GM12875 (cell line): ENCODE measurements at regions not wholly inside any gene's neighbourhood (a gene's known extent, or its start where the extent isn't known, plus 50 kb on each side); places are given as distances from the start of the nearest gene placed in this dataset.

Source experiments
- H3K4me3 ChIP-seq: one replicate; pipeline ENCODE4 v1.5.1; 2011; ENCODE audit warnings: low read depth, low read length, control low read depth
- TF ChIP-seq, protein P1 (sequence below): IDR thresholded peaks from 2 replicates; pipeline ENCODE4 v1.5.1; 2011; ENCODE audit warnings: low read depth, mild to moderate bottlenecking, control low read depth, inconsistent platforms, low read length, moderate library complexity, borderline replicate concordance; ENCODE audit not compliant: insufficient read depth

DNA sequence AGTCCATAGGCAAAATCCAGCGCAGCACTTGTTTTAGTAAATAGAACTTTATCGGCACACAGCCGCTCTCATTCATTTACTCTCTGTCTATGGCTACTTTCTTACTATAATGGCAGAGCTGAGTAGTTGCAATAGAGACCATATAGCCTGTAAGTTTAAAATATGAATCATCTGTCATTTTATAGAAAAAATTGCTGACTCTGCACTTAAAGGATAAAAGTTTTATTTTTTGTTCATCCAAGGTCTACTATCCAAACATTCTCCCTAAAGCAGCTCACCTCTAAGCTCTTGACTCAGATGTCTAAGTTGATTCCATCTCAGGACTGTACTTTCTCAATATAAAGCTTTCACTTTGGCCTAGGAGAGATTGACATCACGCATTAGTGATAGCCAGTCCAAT is 825.7 kb downstream of the OLFM4 start:
- H3K4me3 ChIP-seq = no peak overlapping the region
- TF ChIP-seq, protein P1, sequence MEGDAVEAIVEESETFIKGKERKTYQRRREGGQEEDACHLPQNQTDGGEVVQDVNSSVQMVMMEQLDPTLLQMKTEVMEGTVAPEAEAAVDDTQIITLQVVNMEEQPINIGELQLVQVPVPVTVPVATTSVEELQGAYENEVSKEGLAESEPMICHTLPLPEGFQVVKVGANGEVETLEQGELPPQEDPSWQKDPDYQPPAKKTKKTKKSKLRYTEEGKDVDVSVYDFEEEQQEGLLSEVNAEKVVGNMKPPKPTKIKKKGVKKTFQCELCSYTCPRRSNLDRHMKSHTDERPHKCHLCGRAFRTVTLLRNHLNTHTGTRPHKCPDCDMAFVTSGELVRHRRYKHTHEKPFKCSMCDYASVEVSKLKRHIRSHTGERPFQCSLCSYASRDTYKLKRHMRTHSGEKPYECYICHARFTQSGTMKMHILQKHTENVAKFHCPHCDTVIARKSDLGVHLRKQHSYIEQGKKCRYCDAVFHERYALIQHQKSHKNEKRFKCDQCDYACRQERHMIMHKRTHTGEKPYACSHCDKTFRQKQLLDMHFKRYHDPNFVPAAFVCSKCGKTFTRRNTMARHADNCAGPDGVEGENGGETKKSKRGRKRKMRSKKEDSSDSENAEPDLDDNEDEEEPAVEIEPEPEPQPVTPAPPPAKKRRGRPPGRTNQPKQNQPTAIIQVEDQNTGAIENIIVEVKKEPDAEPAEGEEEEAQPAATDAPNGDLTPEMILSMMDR = no peak

DNA sequence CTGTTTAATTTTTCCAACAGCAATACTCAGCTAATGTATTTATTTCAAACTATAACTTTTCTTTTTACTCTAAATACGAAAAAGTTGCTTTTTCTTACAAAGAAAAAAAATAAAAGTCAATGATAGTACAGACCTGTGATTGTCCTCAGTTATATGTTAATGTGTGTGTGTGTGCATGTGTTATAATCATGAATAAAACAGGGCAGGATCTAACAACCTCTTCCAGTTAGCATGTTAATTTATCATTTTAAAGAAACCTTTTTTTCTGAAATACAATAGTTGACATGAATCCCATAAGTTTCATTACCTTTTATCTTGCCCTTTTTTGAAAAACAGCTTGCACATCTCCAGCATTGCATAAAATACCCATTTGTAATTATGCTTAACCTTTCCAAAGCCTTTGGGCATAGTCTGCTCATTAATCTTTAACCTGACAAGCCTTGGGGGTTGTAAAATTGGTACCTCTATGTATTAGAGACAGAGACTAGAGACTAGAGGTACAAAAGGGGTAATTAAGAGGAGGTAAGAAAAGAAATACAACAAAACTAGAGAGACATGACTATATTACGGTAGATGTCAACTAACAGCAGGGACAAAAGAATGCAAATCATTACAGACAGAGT is 828.1 kb downstream of the OLFM4 start:
- H3K4me3 ChIP-seq = no peak overlapping the region
- TF ChIP-seq, protein P1 = no peak

GRCh38 chr13:53863520-53863919 is 834.9 kb downstream of the OLFM4 start:
- no peak overlapping the region for H3K4me3 ChIP-seq
- TF ChIP-seq, protein P1 = no peak

DNA sequence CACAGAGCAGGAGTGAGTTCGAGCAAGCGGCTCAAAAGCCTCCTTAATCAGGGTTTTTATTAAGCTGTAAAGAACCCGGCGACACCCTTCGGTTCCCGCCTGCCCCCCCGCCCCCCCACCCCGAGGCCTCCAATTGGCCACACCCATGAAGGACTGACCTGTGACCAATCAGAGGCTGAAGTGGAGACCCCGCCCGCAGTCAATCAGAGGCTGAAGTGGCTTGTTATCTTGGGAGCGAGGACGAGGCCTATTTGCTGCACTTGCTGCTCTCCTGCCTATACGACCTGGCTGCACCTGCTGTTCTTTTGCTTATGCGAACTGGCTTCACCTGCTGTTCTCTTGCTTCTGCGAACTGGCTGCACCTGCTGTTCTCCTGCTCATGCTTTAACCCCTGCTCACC is 844.9 kb downstream of the OLFM4 start:
- no peak overlapping the region for H3K4me3 ChIP-seq
- TF ChIP-seq, protein P1 = no peak

- TF ChIP-seq, protein P1 = no peak
- H3K4me3 ChIP-seq = no peak overlapping the region
These were observed 850.2 kb downstream of the OLFM4 start for GRCh38 chr13:53878861-53879260.

DNA sequence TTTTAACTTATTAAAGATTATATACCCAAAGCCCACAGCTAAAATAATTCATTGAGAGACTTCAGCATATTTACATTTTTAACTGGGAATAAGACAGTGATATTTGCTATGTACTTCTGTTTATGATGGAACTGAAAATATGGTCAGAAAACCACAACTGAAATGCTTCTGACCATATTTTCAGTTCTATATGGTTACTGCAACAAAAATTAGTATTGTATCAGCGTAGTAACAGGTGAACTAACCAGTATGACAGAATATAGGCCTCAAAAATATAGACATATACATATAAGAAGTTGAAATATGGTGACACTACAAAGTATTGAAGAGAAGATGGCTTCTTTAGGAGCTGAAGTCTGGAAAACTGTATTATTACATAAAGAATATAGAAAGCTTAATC is 857.4 kb downstream of the OLFM4 start:
- TF ChIP-seq, protein P1 = no peak
- H3K4me3 ChIP-seq = no peak overlapping the region

DNA sequence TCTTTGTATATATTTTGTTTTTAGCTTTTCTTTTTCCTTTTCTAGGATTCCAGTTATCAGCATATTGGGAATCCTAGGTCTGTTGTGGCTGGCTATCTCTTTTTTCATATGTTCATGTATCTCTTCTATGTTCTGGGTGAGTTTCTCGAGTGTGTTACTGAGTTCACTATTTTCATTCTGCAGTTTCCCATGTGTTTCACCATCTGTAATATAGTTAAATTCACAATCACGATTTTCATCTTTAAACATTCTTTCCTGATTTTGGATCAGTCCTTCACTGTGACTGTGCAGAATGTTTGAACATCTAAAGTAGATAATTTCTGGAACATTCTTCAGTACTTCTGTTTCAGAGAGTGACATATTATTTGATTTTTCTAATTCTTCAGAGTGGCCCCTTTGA is 862.1 kb downstream of the OLFM4 start:
- TF ChIP-seq, protein P1 = no peak
- no peak overlapping the region for H3K4me3 ChIP-seq
